Ishikawa (cell line): ENCODE measurements at regions not wholly inside any gene's neighbourhood (a gene's known extent, or its start where the extent isn't known, plus 50 kb on each side); places are given as distances from the start of the nearest gene placed in this dataset.
A peak's percentile ranks its signal among the peaks of the same experiment; 100 is the strongest.

Experiments
- CEBPB ChIP-seq: IDR thresholded peaks from 2 replicates; pipeline ENCODE4 v1.6.1; 2012
- CREB1 ChIP-seq: IDR thresholded peaks from 2 replicates; pipeline ENCODE4 v1.6.1; 2012; ENCODE audit warnings: low read depth
- EGR1 ChIP-seq: IDR thresholded peaks from 2 replicates; pipeline ENCODE4 v1.6.1; 2012
- EP300 ChIP-seq: IDR thresholded peaks from 2 replicates; pipeline ENCODE4 v1.6.1; 2012; ENCODE audit warnings: borderline replicate concordance
- FOXM1 ChIP-seq: IDR thresholded peaks from 2 replicates; pipeline ENCODE4 v1.6.1; 2012; ENCODE audit warnings: low read depth, borderline replicate concordance
- NFIC ChIP-seq: IDR thresholded peaks from 2 replicates; pipeline ENCODE4 v1.6.1; 2012
- RAD21 ChIP-seq: IDR thresholded peaks from 2 replicates; pipeline ENCODE4 v1.6.1; 2012; ENCODE audit warnings: low read depth
- REST ChIP-seq: IDR thresholded peaks from 2 replicates; pipeline ENCODE4 v1.6.1; 2012; ENCODE audit warnings: low read depth, mild to moderate bottlenecking
- TAF1 ChIP-seq: IDR thresholded peaks from 2 replicates; pipeline ENCODE4 v1.6.1; 2012; ENCODE audit warnings: low read depth, mild to moderate bottlenecking
- TCF12 ChIP-seq: IDR thresholded peaks from 2 replicates; pipeline ENCODE4 v1.6.1; 2012; ENCODE audit warnings: low read depth
- TEAD4 ChIP-seq: IDR thresholded peaks from 2 replicates; pipeline ENCODE4 v1.6.1; 2012
- USF1 ChIP-seq: IDR thresholded peaks from 2 replicates; pipeline ENCODE4 v1.6.1; 2012
- YY1 ChIP-seq: IDR thresholded peaks from 2 replicates; pipeline ENCODE4 v1.6.1; 2012; ENCODE audit warnings: low read depth
- ZBTB7A ChIP-seq: IDR thresholded peaks from 2 replicates; pipeline ENCODE4 v1.6.1; 2012; ENCODE audit warnings: low read depth
- TF ChIP-seq, protein P1 (sequence below): IDR thresholded peaks from 2 replicates; pipeline ENCODE4 v1.6.1; 2012

- no peak for TF ChIP-seq NFIC
- TF ChIP-seq CEBPB, result peak; percentile 45; the same call in 1 of the 2 replicates
These were observed 208.7 kb downstream of the LMX1A start for GRCh38 chr1:165147799-165148198.

GRCh38 chr1:165144757-165145397 is 211.6 kb downstream of the LMX1A start:
- TF ChIP-seq, protein P1, sequence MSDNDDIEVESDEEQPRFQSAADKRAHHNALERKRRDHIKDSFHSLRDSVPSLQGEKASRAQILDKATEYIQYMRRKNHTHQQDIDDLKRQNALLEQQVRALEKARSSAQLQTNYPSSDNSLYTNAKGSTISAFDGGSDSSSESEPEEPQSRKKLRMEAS, result peak; percentile 90
- TF ChIP-seq FOXM1 (no peak), TEAD4 (peak; percentile 41; the same call in 1 of the 2 replicates), CEBPB (no peak), NFIC (no peak), TCF12 (no peak), ZBTB7A (no peak), REST (no peak), EP300 (no peak), TAF1 (no peak), EGR1 (no peak), RAD21 (peak; percentile 81)

DNA sequence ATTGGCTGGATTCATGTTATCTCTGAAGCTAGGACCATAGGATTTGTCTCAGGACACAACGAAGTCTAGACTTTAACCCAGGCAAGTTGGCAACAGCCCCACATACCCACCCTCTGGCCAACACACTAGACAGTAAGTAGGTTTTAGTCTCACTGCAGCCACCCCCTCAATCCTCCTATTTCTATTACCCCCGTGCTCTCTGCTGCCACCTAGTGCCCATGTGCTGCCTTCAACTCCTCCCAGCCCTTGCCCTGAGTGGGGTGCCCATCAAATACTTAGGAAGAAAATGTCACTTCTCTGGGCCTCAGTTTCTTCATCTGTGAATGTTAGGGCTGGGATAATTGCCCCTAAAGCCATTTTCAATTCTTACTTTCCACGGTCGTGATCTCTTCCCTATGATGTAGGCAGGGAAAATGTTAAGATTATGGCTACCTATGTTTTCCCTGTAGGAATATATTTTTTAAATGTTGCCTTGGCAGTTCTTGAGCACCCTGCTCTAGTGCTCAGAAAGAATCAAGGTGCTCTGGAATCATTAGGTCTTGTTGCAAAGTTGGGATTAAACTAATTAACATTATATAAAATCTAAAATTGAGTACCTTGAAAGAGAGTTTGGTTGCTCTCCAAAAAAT is 213.0 kb downstream of the LMX1A start:
- TF ChIP-seq, protein P1, result no peak
- TF ChIP-seq RAD21, result peak; percentile 38; the same call in 1 of the 2 replicates
- TF ChIP-seq FOXM1, result no peak
- TF ChIP-seq TCF12, result no peak
- no peak for TF ChIP-seq ZBTB7A
- no peak for TF ChIP-seq CREB1

GRCh38 chr1:165138960-165139359 is 217.6 kb downstream of the LMX1A start:
- no peak for TF ChIP-seq TCF12
- TF ChIP-seq FOXM1, result no peak
- TF ChIP-seq NFIC, result no peak
- TF ChIP-seq RAD21, result no peak

GRCh38 chr1:165137551-165138316 is 218.8 kb downstream of the LMX1A start:
- no peak for TF ChIP-seq EP300
- TF ChIP-seq CREB1, result no peak
- TF ChIP-seq CEBPB, result no peak
- TF ChIP-seq EGR1, result no peak
- TF ChIP-seq REST, result no peak
- no peak for TF ChIP-seq YY1
- no peak for TF ChIP-seq TEAD4
- no peak for TF ChIP-seq TAF1
- no peak for TF ChIP-seq FOXM1
- TF ChIP-seq TCF12, result no peak
- no peak for TF ChIP-seq USF1
- TF ChIP-seq RAD21, result no peak
- TF ChIP-seq, protein P1, result no peak
- TF ChIP-seq NFIC, result no peak
- TF ChIP-seq ZBTB7A, result no peak

- TF ChIP-seq EGR1 (no peak), FOXM1 (no peak), CEBPB (no peak), EP300 (no peak), REST (no peak), RAD21 (no peak), ZBTB7A (no peak), TEAD4 (no peak), NFIC (no peak), TAF1 (no peak), USF1 (no peak), TCF12 (no peak), YY1 (no peak), CREB1 (no peak)
- TF ChIP-seq, protein P1, result no peak
These were observed 222.1 kb downstream of the LMX1A start for GRCh38 chr1:165134431-165134830.
